ENCODE measurements at regions not wholly inside any gene's neighbourhood (a gene's known extent, or its start where the extent isn't known, plus 50 kb on each side); places are given as distances from the start of the nearest gene placed in this dataset.

GRCh38 chr13:55543053-55543452, 1597.7 kb upstream of the PRR20A start (continued):
- no peak for TF ChIP-seq CHD7 (IDR thresholded peaks at IDR 0.05; ENCODE audit: insufficient replicate concordance, low read length)
- TF ChIP-seq CEBPB (IDR thresholded peaks at IDR 0.05; ENCODE audit: low read depth, low read length), result no peak
- TF ChIP-seq E2F6 (IDR thresholded peaks at IDR 0.05), result no peak
- TF ChIP-seq SIRT6 (IDR thresholded peaks at IDR 0.05; ENCODE audit: low read length), result no peak
- TF ChIP-seq JUND (IDR thresholded peaks at IDR 0.05; ENCODE audit: low read length), result no peak

Measured in H1 (cell line).